OCI-LY1 (cell line): ENCODE measurements at regions not wholly inside any gene's neighbourhood (a gene's known extent, or its start where the extent isn't known, plus 50 kb on each side); places are given as distances from the start of the nearest gene placed in this dataset.

Experiments
- H2AFZ ChIP-seq: fragments of 200-600 bp; sonication (generic), shearing (Covaris generic); 2 replicates; pipeline ENCODE4 v1.6.0; 2014; ENCODE audit warnings: antibody characterized with exemption, mild to moderate bottlenecking, low read length
- H3F3A ChIP-seq: fragments of 200-600 bp; sonication (generic), shearing (Covaris generic); 2 replicates; pipeline ENCODE4 v1.6.0; 2014; ENCODE audit warnings: mild to moderate bottlenecking, antibody characterized with exemption, low read length, moderate library complexity; ENCODE audit not compliant: insufficient read depth
- H3K27ac ChIP-seq: fragments of 200-600 bp; sonication (generic); 2 replicates; pipeline ENCODE4 v1.5.1; 2014; ENCODE audit warnings: low read length, mixed run types, mild to moderate bottlenecking, low read depth; ENCODE audit not compliant: poor library complexity, severe bottlenecking
- H3K27me3 ChIP-seq: fragments of 200-600 bp; sonication (generic); 2 replicates; pipeline ENCODE4 v1.6.0; 2014; ENCODE audit warnings: antibody characterized with exemption, mild to moderate bottlenecking, low read length, moderate library complexity; ENCODE audit not compliant: insufficient read depth
- H3K36me3 ChIP-seq: fragments of 200-600 bp; sonication (generic); 2 replicates; pipeline ENCODE4 v1.6.1; 2014; ENCODE audit warnings: mild to moderate bottlenecking, antibody characterized with exemption, low read length, moderate library complexity, mixed read lengths; ENCODE audit not compliant: insufficient read depth
- H3K4me1 ChIP-seq: fragments of 200-600 bp; sonication (generic); 2 replicates; pipeline ENCODE4 v1.5.1; 2014; ENCODE audit warnings: mild to moderate bottlenecking, low read length, moderate library complexity; ENCODE audit not compliant: insufficient read depth, severe bottlenecking
- H3K4me2 ChIP-seq: fragments of 200-600 bp; sonication (generic), shearing (Covaris generic); 2 replicates; pipeline ENCODE4 v1.6.1; 2014; ENCODE audit warnings: low read length
- H3K4me3 ChIP-seq: fragments of 200-600 bp; sonication (generic); 2 replicates; pipeline ENCODE4 v1.5.1; 2014; ENCODE audit warnings: low read length, low read depth, mild to moderate bottlenecking, mixed read lengths; ENCODE audit not compliant: poor library complexity, severe bottlenecking
- H3K79me2 ChIP-seq: fragments of 200-600 bp; shearing (Covaris generic); 2 replicates; pipeline ENCODE4 v1.6.1; 2016; ENCODE audit warnings: mixed run types, low read length, mixed read lengths; ENCODE audit not compliant: insufficient read depth
- H3K9ac ChIP-seq: fragments of 200-600 bp; sonication (generic), shearing (Covaris generic); 2 replicates; pipeline ENCODE4 v1.6.1; 2014; ENCODE audit warnings: mild to moderate bottlenecking, low read length, mixed read lengths
- H3K9me2 ChIP-seq: fragments of 200-600 bp; sonication (generic), shearing (Covaris generic); 2 replicates; pipeline ENCODE4 v1.6.1; 2014; ENCODE audit warnings: low read depth, mild to moderate bottlenecking, low read length, mixed read lengths
- H3K9me3 ChIP-seq: fragments of 200-600 bp; shearing (Covaris generic); 2 replicates; pipeline ENCODE4 v1.6.1; 2014; ENCODE audit warnings: low read length, mixed read lengths
- H4K20me1 ChIP-seq: fragments of 200-600 bp; sonication (generic), shearing (Covaris generic); 2 replicates; pipeline ENCODE4 v1.6.0; 2016; ENCODE audit warnings: mild to moderate bottlenecking, low read length; ENCODE audit not compliant: insufficient read depth
- CTCF ChIP-seq: fragments of 200-600 bp; sonication (generic), shearing (Covaris generic); IDR thresholded peaks from 2 replicates; pipeline ENCODE4 v1.5.1; 2017; ENCODE audit warnings: mild to moderate bottlenecking, antibody characterized with exemption, low read length, moderate library complexity, mixed read lengths
- EZH2 ChIP-seq: fragments of 200-600 bp; sonication (generic), shearing (Covaris generic); IDR thresholded peaks from 2 replicates; pipeline ENCODE4 v1.8.0; 2017; ENCODE audit warnings: borderline replicate concordance, mixed run types, mild to moderate bottlenecking, antibody characterized with exemption, low read length, moderate library complexity, mixed read lengths

- no peak overlapping the region for H2AFZ ChIP-seq
- no peaks in the 10 kb centered on the region for H3K27me3 ChIP-seq
- H3K79me2 ChIP-seq: no peaks in the 10 kb centered on the region
- H4K20me1 ChIP-seq: no peaks in the 10 kb centered on the region
- H3F3A ChIP-seq: no peaks in the 10 kb centered on the region
- H3K4me1 ChIP-seq: no peaks in the 10 kb centered on the region
- no peaks in the 10 kb centered on the region for H3K9me3 ChIP-seq
- no peaks in the 10 kb centered on the region for H3K36me3 ChIP-seq
- H3K4me2 ChIP-seq: no peak overlapping the region
- H3K9me2 ChIP-seq: no peaks in the 10 kb centered on the region
- no peak overlapping the region for H3K27ac ChIP-seq
- TF ChIP-seq CTCF: no peak
- TF ChIP-seq EZH2: no peak
- no peak overlapping the region for H3K4me3 ChIP-seq
- H3K9ac ChIP-seq: no peak overlapping the region
These were observed 186.6 kb upstream of the ADAMTS16 start for GRCh38 chr5:4953576-4953975.

- no peaks in the 10 kb centered on the region for H4K20me1 ChIP-seq
- H3K79me2 ChIP-seq: no peaks in the 10 kb centered on the region
- no peak overlapping the region for H3K27ac ChIP-seq
- no peak overlapping the region for H2AFZ ChIP-seq
- H3K4me3 ChIP-seq: no peak overlapping the region
- no peak overlapping the region for H3K4me2 ChIP-seq
- H3K9me2 ChIP-seq: no peaks in the 10 kb centered on the region
- TF ChIP-seq EZH2 (no peak), CTCF (no peak)
- no peaks in the 10 kb centered on the region for H3K9me3 ChIP-seq
- no peaks in the 10 kb centered on the region for H3K36me3 ChIP-seq
- no peaks in the 10 kb centered on the region for H3K4me1 ChIP-seq
- no peaks in the 10 kb centered on the region for H3F3A ChIP-seq
- no peaks in the 10 kb centered on the region for H3K27me3 ChIP-seq
- no peak overlapping the region for H3K9ac ChIP-seq
These were observed 186.1 kb upstream of the ADAMTS16 start for GRCh38 chr5:4954048-4954447.

GRCh38 chr5:4963265-4963664 lies 176.9 kb upstream of the ADAMTS16 start:
- TF ChIP-seq EZH2 (no peak), CTCF (no peak)

More at GRCh38 chr5:4963265-4963664, 176.9 kb upstream of the ADAMTS16 start:
- no peaks in the 10 kb centered on the region for H3F3A ChIP-seq
- H3K79me2 ChIP-seq: no peaks in the 10 kb centered on the region
- H3K9me3 ChIP-seq: no peaks in the 10 kb centered on the region
- H3K4me2 ChIP-seq: no peak overlapping the region
- no peaks in the 10 kb centered on the region for H4K20me1 ChIP-seq
- H3K4me3 ChIP-seq: no peak overlapping the region
- no peaks in the 10 kb centered on the region for H3K27me3 ChIP-seq
- no peaks in the 10 kb centered on the region for H3K9me2 ChIP-seq
- H2AFZ ChIP-seq: no peak overlapping the region
- H3K4me1 ChIP-seq: no peaks in the 10 kb centered on the region
- H3K36me3 ChIP-seq: no peaks in the 10 kb centered on the region
- H3K9ac ChIP-seq: no peak overlapping the region
- no peak overlapping the region for H3K27ac ChIP-seq
